ENCODE measurements at regions not wholly inside any gene's neighbourhood (a gene's known extent, or its start where the extent isn't known, plus 50 kb on each side); places are given as distances from the start of the nearest gene placed in this dataset.

GRCh38 chr10:64840341-64840740, 1319.1 kb downstream of the REEP3 start:
- H2AFZ ChIP-seq (ENCODE audit: insufficient read depth, low read depth, low read length, poor library complexity, severe bottlenecking): no peak overlapping the region
- H3K4me3 ChIP-seq (ENCODE audit: control extremely low read depth in 1 of 5, extremely low read depth in 1 of 5, insufficient read depth in 1 of 5, low read depth in 2 of 5, low read length in 4 of 5): no peak overlapping the region
- ChIA-PET POLR2A (no interaction called here), CTCF (no interaction called here)
- DNase-seq (no peak), ATAC-seq (ENCODE audit: low read depth) (no peak)
- no peaks in the 10 kb centered on the region for H3K27me3 Mint-ChIP-seq
- 89% methylated on average over 8 of the region's 12 CpGs for WGBS (ENCODE audit: insufficient coverage)
- no peak overlapping the region for H3K27ac Mint-ChIP-seq
- H3K27me3 ChIP-seq (replicated peaks in 1 of 4; ENCODE audit: control extremely low read depth in 1 of 4, control insufficient read depth in 3 of 4, insufficient read depth in 4 of 4, low read length in 3 of 4): no peaks in the 10 kb centered on the region
- no peak overlapping the region for H3K4me2 ChIP-seq (replicated peaks; ENCODE audit: low read depth, low read length, poor library complexity, severe bottlenecking)
- H3K9ac ChIP-seq (ENCODE audit: low read length): no peak overlapping the region
- no peaks in the 10 kb centered on the region for H3K9me3 Mint-ChIP-seq (ENCODE audit: insufficient read depth)
- H3K79me2 ChIP-seq (ENCODE audit: control insufficient read depth, insufficient read depth, low read length): no peaks in the 10 kb centered on the region
- no peaks in the 10 kb centered on the region for H3K4me1 ChIP-seq (ENCODE audit: control insufficient read depth in 2 of 2, insufficient read depth in 2 of 2, low read length in 2 of 2)
- H3K36me3 ChIP-seq (replicated peaks in 1 of 2; ENCODE audit: control extremely low read depth in 1 of 2, control insufficient read depth in 1 of 2, extremely low read depth in 1 of 2, insufficient read depth in 2 of 2, low read length in 1 of 2): no peaks in the 10 kb centered on the region
- TF ChIP-seq EZH2 (IDR thresholded peaks at IDR 0.05; ENCODE audit: borderline replicate concordance, insufficient read depth, low read depth, low read length, poor library complexity, severe bottlenecking) (no peak), CTCF (IDR thresholded peaks at IDR 0.05) (no peak)
- intact Hi-C loops (cut with micrococcal nuclease): no loop called here
- no peaks in the 10 kb centered on the region for H4K20me1 ChIP-seq (ENCODE audit: control insufficient read depth, insufficient read depth, low read length, poor library complexity, severe bottlenecking)
- H3K4me1 Mint-ChIP-seq: no peaks in the 10 kb centered on the region
- no peak overlapping the region for H3K4me3 Mint-ChIP-seq
- no peak overlapping the region for H3K27ac ChIP-seq (ENCODE audit: low read length in 2 of 2)
- peaks cover 0 to 7% (median 0%) of the 10 kb centered on the region in 3 donors for H3K9me3 ChIP-seq (ENCODE audit: control extremely low read depth in 1 of 3, control insufficient read depth in 2 of 3, insufficient read depth in 1 of 3, low read length in 2 of 3)

GRCh38 chr10:64846700-64847099, 1325.5 kb downstream of the REEP3 start:
- no peaks in the 10 kb centered on the region for H3K4me1 Mint-ChIP-seq
- ChIA-PET CTCF (no interaction called here), POLR2A (no interaction called here)
- Histone ChIP-seq H3K79me2 (ENCODE audit: control insufficient read depth, insufficient read depth, low read length) (no peaks in the 10 kb centered on the region), H3K9me3 (ENCODE audit: control extremely low read depth in 1 of 3, control insufficient read depth in 2 of 3, insufficient read depth in 1 of 3, low read length in 2 of 3) (no peaks in the 10 kb centered on the region), H3K4me3 (ENCODE audit: control extremely low read depth in 1 of 5, extremely low read depth in 1 of 5, insufficient read depth in 1 of 5, low read depth in 2 of 5, low read length in 4 of 5) (no peak overlapping the region), H3K4me1 (ENCODE audit: control insufficient read depth in 2 of 2, insufficient read depth in 2 of 2, low read length in 2 of 2) (no peaks in the 10 kb centered on the region), H3K36me3 (replicated peaks in 1 of 2; ENCODE audit: control extremely low read depth in 1 of 2, control insufficient read depth in 1 of 2, extremely low read depth in 1 of 2, insufficient read depth in 2 of 2, low read length in 1 of 2) (no peaks in the 10 kb centered on the region), H2AFZ (ENCODE audit: insufficient read depth, low read depth, low read length, poor library complexity, severe bottlenecking) (no peak overlapping the region), H4K20me1 (ENCODE audit: control insufficient read depth, insufficient read depth, low read length, poor library complexity, severe bottlenecking) (no peaks in the 10 kb centered on the region), H3K27ac (ENCODE audit: low read length in 2 of 2) (no peak overlapping the region), H3K27me3 (replicated peaks in 1 of 4; ENCODE audit: control extremely low read depth in 1 of 4, control insufficient read depth in 3 of 4, insufficient read depth in 4 of 4, low read length in 3 of 4) (no peaks in the 10 kb centered on the region), H3K4me2 (replicated peaks; ENCODE audit: low read depth, low read length, poor library complexity, severe bottlenecking) (no peak overlapping the region), H3K9ac (ENCODE audit: low read length) (no peak overlapping the region)
- no peak overlapping the region for H3K4me3 Mint-ChIP-seq
- H3K27me3 Mint-ChIP-seq: no peaks in the 10 kb centered on the region
- TF ChIP-seq EZH2 (IDR thresholded peaks at IDR 0.05; ENCODE audit: borderline replicate concordance, insufficient read depth, low read depth, low read length, poor library complexity, severe bottlenecking) (no peak), CTCF (IDR thresholded peaks at IDR 0.05) (no peak)
- intact Hi-C loops (cut with micrococcal nuclease): no loop called here
- H3K9me3 Mint-ChIP-seq (ENCODE audit: insufficient read depth): no peaks in the 10 kb centered on the region
- WGBS (ENCODE audit: insufficient coverage): no CpG with 5 or more reads among the region's 2 CpGs
- H3K27ac Mint-ChIP-seq: no peak overlapping the region
- no peak for DNase-seq
- ATAC-seq (ENCODE audit: low read depth): no peak

Measured in B cell (primary cell).